Panc1 (cell line): ENCODE measurements at regions not wholly inside any gene's neighbourhood (a gene's known extent, or its start where the extent isn't known, plus 50 kb on each side); places are given as distances from the start of the nearest gene placed in this dataset.
"Not testable (repeated sequence)": the region's sequence is repeated elsewhere in the genome, so short reads cannot be mapped to it uniquely, and the experiment has no call there.

Experiments
- POLR2AphosphoS5 ChIP-seq: IDR thresholded peaks from 2 replicates; pipeline ENCODE4 v1.6.1; 2012; ENCODE audit warnings: mild to moderate bottlenecking, low read depth, low read length, moderate library complexity
- TCF7L2 ChIP-seq: IDR thresholded peaks from 2 replicates; pipeline ENCODE4 v1.6.1; 2011; ENCODE audit warnings: mild to moderate bottlenecking, low read depth, low read length, inconsistent platforms
- TF ChIP-seq, protein P1 (sequence below): fragments of 450-650 bp; IDR thresholded peaks from 2 replicates; pipeline ENCODE4 v1.5.1; 2017; ENCODE audit warnings: mild to moderate bottlenecking

DNA sequence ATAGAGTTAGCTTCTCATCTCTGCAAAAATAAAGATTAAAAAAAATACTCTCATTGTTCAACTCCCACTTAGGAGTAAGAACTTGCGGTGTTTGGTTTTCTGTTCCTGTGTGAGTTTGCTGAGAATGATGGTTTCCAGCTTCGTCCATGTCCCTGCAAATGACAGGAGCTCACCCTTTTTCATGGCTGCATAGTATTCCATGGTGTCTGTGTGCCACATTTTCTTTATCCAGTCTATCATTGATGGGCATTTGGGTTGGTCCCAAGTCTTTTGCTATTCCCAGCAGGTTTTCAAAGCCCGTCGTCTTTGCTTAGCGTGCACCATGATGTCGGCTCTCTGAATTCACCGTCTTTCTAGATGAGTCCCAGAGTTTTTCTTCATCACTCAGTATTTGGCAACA is 67.8 kb upstream of the PPP2R3B start:
- TF ChIP-seq, protein P1, sequence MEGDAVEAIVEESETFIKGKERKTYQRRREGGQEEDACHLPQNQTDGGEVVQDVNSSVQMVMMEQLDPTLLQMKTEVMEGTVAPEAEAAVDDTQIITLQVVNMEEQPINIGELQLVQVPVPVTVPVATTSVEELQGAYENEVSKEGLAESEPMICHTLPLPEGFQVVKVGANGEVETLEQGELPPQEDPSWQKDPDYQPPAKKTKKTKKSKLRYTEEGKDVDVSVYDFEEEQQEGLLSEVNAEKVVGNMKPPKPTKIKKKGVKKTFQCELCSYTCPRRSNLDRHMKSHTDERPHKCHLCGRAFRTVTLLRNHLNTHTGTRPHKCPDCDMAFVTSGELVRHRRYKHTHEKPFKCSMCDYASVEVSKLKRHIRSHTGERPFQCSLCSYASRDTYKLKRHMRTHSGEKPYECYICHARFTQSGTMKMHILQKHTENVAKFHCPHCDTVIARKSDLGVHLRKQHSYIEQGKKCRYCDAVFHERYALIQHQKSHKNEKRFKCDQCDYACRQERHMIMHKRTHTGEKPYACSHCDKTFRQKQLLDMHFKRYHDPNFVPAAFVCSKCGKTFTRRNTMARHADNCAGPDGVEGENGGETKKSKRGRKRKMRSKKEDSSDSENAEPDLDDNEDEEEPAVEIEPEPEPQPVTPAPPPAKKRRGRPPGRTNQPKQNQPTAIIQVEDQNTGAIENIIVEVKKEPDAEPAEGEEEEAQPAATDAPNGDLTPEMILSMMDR = not testable (repeated sequence)
- not testable (repeated sequence) for TF ChIP-seq POLR2AphosphoS5, TCF7L2
